ENCODE measurements at regions not wholly inside any gene's neighbourhood (a gene's known extent, or its start where the extent isn't known, plus 50 kb on each side); places are given as distances from the start of the nearest gene placed in this dataset.

DNA sequence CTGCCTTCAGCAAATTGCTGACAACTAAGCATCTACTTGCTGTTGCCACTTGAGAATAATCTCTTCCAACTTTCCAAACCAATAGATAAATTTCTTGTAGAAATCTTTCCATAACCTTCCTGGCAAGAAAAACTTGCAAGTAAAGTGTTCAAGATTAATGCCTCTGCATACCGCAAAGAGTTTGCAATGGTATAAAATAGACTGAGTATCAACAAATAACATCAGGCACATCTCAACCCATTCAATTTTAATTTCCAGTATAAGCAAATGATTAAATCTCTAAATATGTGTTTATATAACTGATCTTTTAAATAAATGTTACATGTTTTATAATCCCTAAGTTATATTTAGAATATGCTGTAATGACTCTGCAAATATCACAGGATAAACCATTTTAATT is 275.2 kb upstream of the AGA start:
- Histone ChIP-seq H2AK5ac (ENCODE audit: low read depth, low read length) (no peak overlapping the region), H3K4me1 (ENCODE audit: control insufficient read depth in 2 of 2, insufficient read depth in 1 of 2, low read depth in 1 of 2, low read length in 2 of 2) (no peaks in the 10 kb centered on the region), H2BK120ac (ENCODE audit: low read depth, low read length) (no peak overlapping the region), H3K4ac (ENCODE audit: low read length) (no peak overlapping the region), H2AFZ (ENCODE audit: low read length) (no peak overlapping the region), H3K79me1 (ENCODE audit: low read depth, low read length) (no peaks in the 10 kb centered on the region), H3K23ac (ENCODE audit: low read depth, low read length, poor library complexity) (no peak overlapping the region), H3K27me3 (ENCODE audit: control insufficient read depth in 3 of 3, insufficient read depth in 3 of 3, low read depth in 1 of 3, low read length in 3 of 3) (no peaks in the 10 kb centered on the region), H4K91ac (ENCODE audit: low read depth, low read length, poor library complexity) (no peak overlapping the region), H3K4me2 (ENCODE audit: insufficient read depth, low read length, poor library complexity, severe bottlenecking) (no peak overlapping the region), H3K9ac (ENCODE audit: low read depth, low read length, poor library complexity) (no peak overlapping the region), H2BK12ac (ENCODE audit: low read length) (no peak overlapping the region), H3K4me3 (ENCODE audit: low read length in 2 of 2) (no peak overlapping the region), H2BK15ac (ENCODE audit: low read length) (no peak overlapping the region), H3K36me3 (replicated peaks in 1 of 2; ENCODE audit: control insufficient read depth in 2 of 2, insufficient read depth in 2 of 2, low read length in 2 of 2) (no peaks in the 10 kb centered on the region), H3K14ac (ENCODE audit: low read length) (no peak overlapping the region), H3K27ac (replicated peaks; ENCODE audit: low read length) (no peak overlapping the region), H4K8ac (ENCODE audit: low read depth, low read length) (no peak overlapping the region), H3K9me3 (replicated peaks in 1 of 2; ENCODE audit: control insufficient read depth in 2 of 2, insufficient read depth in 1 of 2, low read depth in 1 of 2, low read length in 2 of 2) (no peaks in the 10 kb centered on the region), H2BK5ac (ENCODE audit: low read length) (no peak overlapping the region), H3K18ac (ENCODE audit: low read length) (no peak overlapping the region)
- no CpG with 5 or more reads among the region's 1 CpG for WGBS, 2 donors (ENCODE audit: extremely low coverage in 2 of 2, insufficient read length in 2 of 2, insufficient replicate concordance in 1 of 2)
- no peak for DNase-seq (ENCODE audit: low spot score)

DNA sequence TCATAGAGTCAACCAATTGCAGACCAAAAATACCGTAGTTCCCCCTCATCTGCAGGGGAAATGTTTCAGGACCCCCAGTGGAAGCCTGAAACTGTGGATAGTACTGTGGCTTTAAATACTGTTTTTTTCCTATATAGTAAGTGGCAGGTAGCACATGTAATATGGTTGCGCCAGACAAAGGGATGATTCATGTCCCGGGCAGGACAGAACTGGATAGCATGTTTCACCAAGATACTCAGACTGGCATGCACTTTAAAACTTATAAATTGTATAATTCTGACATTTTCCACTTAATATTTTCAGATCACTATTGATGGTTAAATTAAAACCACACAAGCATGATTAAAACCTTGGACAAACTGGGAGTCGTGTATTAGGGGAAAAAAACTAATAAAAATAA is 276.3 kb upstream of the AGA start:
- WGBS, 2 donors (ENCODE audit: extremely low coverage in 2 of 2, insufficient read length in 2 of 2, insufficient replicate concordance in 1 of 2), result no CpG with 5 or more reads among the region's 4 CpGs
- H3K4me2 ChIP-seq (ENCODE audit: insufficient read depth, low read length, poor library complexity, severe bottlenecking), result no peak overlapping the region
- no peak overlapping the region for H2BK12ac ChIP-seq (ENCODE audit: low read length)
- H3K27me3 ChIP-seq (ENCODE audit: control insufficient read depth in 3 of 3, insufficient read depth in 3 of 3, low read depth in 1 of 3, low read length in 3 of 3), result no peaks in the 10 kb centered on the region
- H3K4me3 ChIP-seq (ENCODE audit: low read length in 2 of 2), result no peak overlapping the region
- no peak overlapping the region for H2AFZ ChIP-seq (ENCODE audit: low read length)
- H3K23ac ChIP-seq (ENCODE audit: low read depth, low read length, poor library complexity), result no peak overlapping the region
- H4K8ac ChIP-seq (ENCODE audit: low read depth, low read length), result no peak overlapping the region
- H2BK120ac ChIP-seq (ENCODE audit: low read depth, low read length), result no peak overlapping the region
- H3K18ac ChIP-seq (ENCODE audit: low read length), result no peak overlapping the region
- no peak overlapping the region for H2BK15ac ChIP-seq (ENCODE audit: low read length)
- H2BK5ac ChIP-seq (ENCODE audit: low read length), result no peak overlapping the region
- no peak overlapping the region for H3K4ac ChIP-seq (ENCODE audit: low read length)
- no peaks in the 10 kb centered on the region for H3K4me1 ChIP-seq (ENCODE audit: control insufficient read depth in 2 of 2, insufficient read depth in 1 of 2, low read depth in 1 of 2, low read length in 2 of 2)
- no peaks in the 10 kb centered on the region for H3K36me3 ChIP-seq (replicated peaks in 1 of 2; ENCODE audit: control insufficient read depth in 2 of 2, insufficient read depth in 2 of 2, low read length in 2 of 2)
- no peak overlapping the region for H4K91ac ChIP-seq (ENCODE audit: low read depth, low read length, poor library complexity)
- H3K79me1 ChIP-seq (ENCODE audit: low read depth, low read length), result no peaks in the 10 kb centered on the region
- H3K27ac ChIP-seq (replicated peaks; ENCODE audit: low read length), result no peak overlapping the region
- H3K14ac ChIP-seq (ENCODE audit: low read length), result no peak overlapping the region
- H3K9me3 ChIP-seq (replicated peaks in 1 of 2; ENCODE audit: control insufficient read depth in 2 of 2, insufficient read depth in 1 of 2, low read depth in 1 of 2, low read length in 2 of 2), result no peaks in the 10 kb centered on the region
- H2AK5ac ChIP-seq (ENCODE audit: low read depth, low read length), result no peak overlapping the region
- DNase-seq (ENCODE audit: low spot score), result no peak
- no peak overlapping the region for H3K9ac ChIP-seq (ENCODE audit: low read depth, low read length, poor library complexity)

GRCh38 chr4:177726111-177726510 is 283.9 kb upstream of the AGA start:
- H3K36me3 ChIP-seq (replicated peaks in 1 of 2; ENCODE audit: control insufficient read depth in 2 of 2, insufficient read depth in 2 of 2, low read length in 2 of 2), result no peaks in the 10 kb centered on the region
- DNase-seq (ENCODE audit: low spot score), result no peak
- H4K91ac ChIP-seq (ENCODE audit: low read depth, low read length, poor library complexity), result no peak overlapping the region
- H3K27ac ChIP-seq (replicated peaks; ENCODE audit: low read length), result no peak overlapping the region
- no peaks in the 10 kb centered on the region for H3K4me1 ChIP-seq (ENCODE audit: control insufficient read depth in 2 of 2, insufficient read depth in 1 of 2, low read depth in 1 of 2, low read length in 2 of 2)
- no peak overlapping the region for H2BK15ac ChIP-seq (ENCODE audit: low read length)
- no peak overlapping the region for H3K4me3 ChIP-seq (ENCODE audit: low read length in 2 of 2)
- H3K4me2 ChIP-seq (ENCODE audit: insufficient read depth, low read length, poor library complexity, severe bottlenecking), result no peak overlapping the region
- H2BK12ac ChIP-seq (ENCODE audit: low read length), result no peak overlapping the region
- no peak overlapping the region for H4K8ac ChIP-seq (ENCODE audit: low read depth, low read length)
- no CpG with 5 or more reads among the region's 3 CpGs for WGBS, 2 donors (ENCODE audit: extremely low coverage in 2 of 2, insufficient read length in 2 of 2, insufficient replicate concordance in 1 of 2)
- no peak overlapping the region for H3K14ac ChIP-seq (ENCODE audit: low read length)
- H2BK120ac ChIP-seq (ENCODE audit: low read depth, low read length), result no peak overlapping the region
- no peak overlapping the region for H2AFZ ChIP-seq (ENCODE audit: low read length)
- no peak overlapping the region for H2BK5ac ChIP-seq (ENCODE audit: low read length)
- no peak overlapping the region for H3K18ac ChIP-seq (ENCODE audit: low read length)
- H3K79me1 ChIP-seq (ENCODE audit: low read depth, low read length), result no peaks in the 10 kb centered on the region
- no peaks in the 10 kb centered on the region for H3K27me3 ChIP-seq (ENCODE audit: control insufficient read depth in 3 of 3, insufficient read depth in 3 of 3, low read depth in 1 of 3, low read length in 3 of 3)
- peaks cover 0 to 1% of the 10 kb centered on the region in 2 donors for H3K9me3 ChIP-seq (replicated peaks in 1 of 2; ENCODE audit: control insufficient read depth in 2 of 2, insufficient read depth in 1 of 2, low read depth in 1 of 2, low read length in 2 of 2)
- H2AK5ac ChIP-seq (ENCODE audit: low read depth, low read length), result no peak overlapping the region
- H3K23ac ChIP-seq (ENCODE audit: low read depth, low read length, poor library complexity), result no peak overlapping the region
- H3K9ac ChIP-seq (ENCODE audit: low read depth, low read length, poor library complexity), result no peak overlapping the region
- no peak overlapping the region for H3K4ac ChIP-seq (ENCODE audit: low read length)

GRCh38 chr4:177728361-177729152 is 286.3 kb upstream of the AGA start:
- Histone ChIP-seq H3K14ac (ENCODE audit: low read length) (no peak overlapping the region), H3K9me3 (replicated peaks in 1 of 2; ENCODE audit: control insufficient read depth in 2 of 2, insufficient read depth in 1 of 2, low read depth in 1 of 2, low read length in 2 of 2) (peaks cover 0 to 1% of the 10 kb centered on the region in 2 donors), H3K4ac (ENCODE audit: low read length) (no peak overlapping the region), H3K36me3 (replicated peaks in 1 of 2; ENCODE audit: control insufficient read depth in 2 of 2, insufficient read depth in 2 of 2, low read length in 2 of 2) (no peaks in the 10 kb centered on the region), H3K27me3 (ENCODE audit: control insufficient read depth in 3 of 3, insufficient read depth in 3 of 3, low read depth in 1 of 3, low read length in 3 of 3) (no peaks in the 10 kb centered on the region), H2AK5ac (ENCODE audit: low read depth, low read length) (no peak overlapping the region), H3K9ac (ENCODE audit: low read depth, low read length, poor library complexity) (no peak overlapping the region), H4K8ac (ENCODE audit: low read depth, low read length) (no peak overlapping the region), H3K23ac (ENCODE audit: low read depth, low read length, poor library complexity) (no peak overlapping the region), H3K4me1 (ENCODE audit: control insufficient read depth in 2 of 2, insufficient read depth in 1 of 2, low read depth in 1 of 2, low read length in 2 of 2) (no peaks in the 10 kb centered on the region), H2BK12ac (ENCODE audit: low read length) (no peak overlapping the region), H2BK15ac (ENCODE audit: low read length) (no peak overlapping the region), H3K27ac (replicated peaks; ENCODE audit: low read length) (no peak overlapping the region), H2BK5ac (ENCODE audit: low read length) (no peak overlapping the region), H3K4me2 (ENCODE audit: insufficient read depth, low read length, poor library complexity, severe bottlenecking) (no peak overlapping the region), H3K18ac (ENCODE audit: low read length) (no peak overlapping the region), H4K91ac (ENCODE audit: low read depth, low read length, poor library complexity) (no peak overlapping the region), H2BK120ac (ENCODE audit: low read depth, low read length) (no peak overlapping the region), H2AFZ (ENCODE audit: low read length) (no peak overlapping the region), H3K79me1 (ENCODE audit: low read depth, low read length) (no peaks in the 10 kb centered on the region), H3K4me3 (ENCODE audit: low read length in 2 of 2) (no peak overlapping the region)
- WGBS, 2 donors (ENCODE audit: extremely low coverage in 2 of 2, insufficient read length in 2 of 2, insufficient replicate concordance in 1 of 2), result no CpG with 5 or more reads among the region's 27 CpGs
- no peak for DNase-seq (ENCODE audit: low spot score)

Measured in neuronal stem cell (in vitro differentiated cells).